ENCODE measurements at regions not wholly inside any gene's neighbourhood (a gene's known extent, or its start where the extent isn't known, plus 50 kb on each side); places are given as distances from the start of the nearest gene placed in this dataset.

GRCh38 chr10:107739951-107740350, 575.4 kb upstream of the SORCS1 start (continued):
- no peak for TF ChIP-seq CTCF (IDR thresholded peaks at IDR 0.05; ENCODE audit: low read depth, low read length, missing input control)

GRCh38 chr10:107733328-107734130, 569.0 kb upstream of the SORCS1 start:
- no peak overlapping the region for H3K9ac ChIP-seq (ENCODE audit: low read depth in 1 of 2, low read length in 2 of 2)
- no peaks in the 10 kb centered on the region for H3K27me3 ChIP-seq (ENCODE audit: control insufficient read depth in 4 of 4, insufficient read depth in 4 of 4, low read length in 3 of 4)
- no peak overlapping the region for H3K4me3 ChIP-seq (ENCODE audit: low read depth in 1 of 3, low read length in 3 of 3)
- peaks cover 0 to 7% (median 4%) of the 10 kb centered on the region in 4 donors for H3K9me3 ChIP-seq (ENCODE audit: control insufficient read depth in 4 of 4, low read length in 3 of 4)
- no peaks in the 10 kb centered on the region for H3K4me1 ChIP-seq (ENCODE audit: control insufficient read depth in 4 of 4, insufficient read depth in 4 of 4, low read length in 3 of 4)
- 47% methylated on average over 2 of the region's 2 CpGs for WGBS
- H3K36me3 ChIP-seq (ENCODE audit: control insufficient read depth in 4 of 4, insufficient read depth in 3 of 4, low read depth in 1 of 4, low read length in 3 of 4) = no peaks in the 10 kb centered on the region
- DNase-seq (ENCODE audit: low spot score) = no peak
- H3K27ac ChIP-seq (ENCODE audit: low read depth in 1 of 2, low read length in 2 of 2) = no peak overlapping the region
- TF ChIP-seq CTCF (IDR thresholded peaks at IDR 0.05; ENCODE audit: low read depth, low read length, missing input control) (no peak), HNF4A (conservative IDR thresholded peaks at IDR 0.05) (no peak), MAX (IDR thresholded peaks at IDR 0.05) (no peak), SP1 (IDR thresholded peaks at IDR 0.05) (no peak), HNF4G (IDR thresholded peaks at IDR 0.05) (no peak), RAD21 (IDR thresholded peaks at IDR 0.05) (no peak), ZBTB33 (IDR thresholded peaks at IDR 0.05) (no peak), REST (IDR thresholded peaks at IDR 0.05) (no peak), ATF3 (IDR thresholded peaks at IDR 0.05) (no peak), RXRA (IDR thresholded peaks at IDR 0.05) (no peak), FOXA2 (IDR thresholded peaks at IDR 0.05) (no peak), TAF1 (conservative IDR thresholded peaks at IDR 0.05) (no peak), EGR1 (IDR thresholded peaks at IDR 0.05; ENCODE audit: low read depth in 2 of 2) (no peak), FOXA1 (IDR thresholded peaks at IDR 0.05) (no peak), JUND (IDR thresholded peaks at IDR 0.05) (no peak), NR2F2 (IDR thresholded peaks at IDR 0.05) (no peak), GABPA (IDR thresholded peaks at IDR 0.05 in 1 of 2, conservative IDR thresholded peaks at IDR 0.05 in 1 of 2) (no peak), YY1 (IDR thresholded peaks at IDR 0.05) (no peak)

Measured in liver (tissue), 8 donors.